22Rv1 (cell line): ENCODE measurements at regions not wholly inside any gene's neighbourhood (a gene's known extent, or its start where the extent isn't known, plus 50 kb on each side); places are given as distances from the start of the nearest gene placed in this dataset.

Experiments
- H3K27ac ChIP-seq: fragments of 450-650 bp; 2 replicates; pipeline ENCODE4 v1.5.1; 2017
- ZFX ChIP-seq: fragments of 450-650 bp; IDR thresholded peaks from 2 replicates; pipeline ENCODE4 v1.6.1; 2017; ENCODE audit warnings: antibody characterized with exemption, borderline replicate concordance
- TF ChIP-seq, protein P1 (sequence below): fragments of 450-650 bp; IDR thresholded peaks from 2 replicates; pipeline ENCODE4 v1.5.1; 2017; ENCODE audit warnings: mild to moderate bottlenecking

DNA sequence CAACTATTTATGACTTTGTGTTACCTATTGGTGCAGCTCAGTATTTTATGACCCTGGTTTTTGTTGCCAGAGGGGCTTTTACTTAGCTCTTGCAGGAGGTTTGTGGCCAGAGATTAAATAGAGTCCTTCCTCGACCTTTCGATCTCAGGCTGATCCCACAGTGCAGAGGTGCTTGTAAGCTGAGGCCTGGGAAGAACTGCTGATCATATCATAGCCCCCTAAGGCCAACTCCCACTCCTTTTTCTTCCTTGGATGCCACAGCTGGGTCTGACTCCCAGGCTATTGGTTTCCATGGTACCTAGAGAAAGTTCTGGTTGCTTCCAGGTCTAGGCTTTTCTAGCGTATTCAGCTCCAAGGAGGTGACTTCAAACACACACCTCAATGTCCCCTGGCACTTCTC, 324.9 kb downstream of the FOXO1 start:
- no peak overlapping the region for H3K27ac ChIP-seq
- no peak for TF ChIP-seq ZFX
- TF ChIP-seq, protein P1, sequence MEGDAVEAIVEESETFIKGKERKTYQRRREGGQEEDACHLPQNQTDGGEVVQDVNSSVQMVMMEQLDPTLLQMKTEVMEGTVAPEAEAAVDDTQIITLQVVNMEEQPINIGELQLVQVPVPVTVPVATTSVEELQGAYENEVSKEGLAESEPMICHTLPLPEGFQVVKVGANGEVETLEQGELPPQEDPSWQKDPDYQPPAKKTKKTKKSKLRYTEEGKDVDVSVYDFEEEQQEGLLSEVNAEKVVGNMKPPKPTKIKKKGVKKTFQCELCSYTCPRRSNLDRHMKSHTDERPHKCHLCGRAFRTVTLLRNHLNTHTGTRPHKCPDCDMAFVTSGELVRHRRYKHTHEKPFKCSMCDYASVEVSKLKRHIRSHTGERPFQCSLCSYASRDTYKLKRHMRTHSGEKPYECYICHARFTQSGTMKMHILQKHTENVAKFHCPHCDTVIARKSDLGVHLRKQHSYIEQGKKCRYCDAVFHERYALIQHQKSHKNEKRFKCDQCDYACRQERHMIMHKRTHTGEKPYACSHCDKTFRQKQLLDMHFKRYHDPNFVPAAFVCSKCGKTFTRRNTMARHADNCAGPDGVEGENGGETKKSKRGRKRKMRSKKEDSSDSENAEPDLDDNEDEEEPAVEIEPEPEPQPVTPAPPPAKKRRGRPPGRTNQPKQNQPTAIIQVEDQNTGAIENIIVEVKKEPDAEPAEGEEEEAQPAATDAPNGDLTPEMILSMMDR: no peak

DNA sequence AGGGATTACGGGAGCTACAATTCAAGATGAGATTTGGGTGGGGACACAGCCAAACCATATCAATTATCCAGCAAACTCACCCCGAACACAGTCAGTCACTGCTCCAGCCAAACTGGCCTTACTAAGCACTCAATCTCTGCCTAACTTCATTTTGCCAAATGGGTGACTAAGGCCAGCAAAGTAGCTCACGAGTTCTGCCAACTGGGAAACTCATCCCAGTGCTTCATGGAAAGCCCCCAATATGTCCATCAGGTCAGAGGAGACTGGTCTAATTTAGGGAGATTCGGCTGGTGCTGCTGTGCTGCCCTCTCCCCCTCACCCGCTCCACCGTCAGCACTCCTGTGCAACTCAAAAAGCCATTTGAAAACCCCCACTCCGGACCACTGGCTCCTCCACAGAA, 324.0 kb downstream of the FOXO1 start:
- H3K27ac ChIP-seq: no peak overlapping the region
- TF ChIP-seq ZFX: no peak
- TF ChIP-seq, protein P1: no peak

DNA sequence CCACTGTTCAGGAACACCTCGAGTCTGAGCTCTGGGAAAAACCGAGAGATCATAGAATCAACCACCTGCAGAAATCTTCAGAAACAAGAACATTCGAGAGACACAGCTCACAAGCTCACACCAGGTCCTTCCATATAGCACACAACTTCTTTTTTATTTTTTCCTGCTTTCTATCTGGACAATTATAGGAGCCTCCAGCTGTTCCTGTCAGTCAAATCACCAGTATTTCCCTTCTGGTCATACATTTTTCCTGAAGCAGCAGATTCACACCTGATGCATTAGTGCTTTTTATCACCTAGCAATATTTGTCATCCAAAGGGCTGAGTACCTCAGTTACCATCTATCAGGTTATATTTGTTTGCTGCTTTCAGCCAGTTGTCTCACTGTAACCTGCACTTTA, 323.5 kb downstream of the FOXO1 start:
- no peak overlapping the region for H3K27ac ChIP-seq

GRCh38 chr13:40343550-40344269, 322.7 kb downstream of the FOXO1 start:
- no peak overlapping the region for H3K27ac ChIP-seq
- TF ChIP-seq ZFX: no peak
- TF ChIP-seq, protein P1: no peak

More for the DNA sequence above, 323.5 kb downstream of the FOXO1 start:
- TF ChIP-seq, protein P1: no peak
- TF ChIP-seq ZFX: no peak

- no peak overlapping the region for H3K27ac ChIP-seq
- no peak for TF ChIP-seq ZFX
- TF ChIP-seq, protein P1: no peak
Measured at GRCh38 chr13:40344270-40345148, 321.9 kb downstream of the FOXO1 start.

- TF ChIP-seq, protein P1: no peak
- no peak for TF ChIP-seq ZFX
- H3K27ac ChIP-seq: no peak overlapping the region
Measured at GRCh38 chr13:40345149-40345514, 321.3 kb downstream of the FOXO1 start.

- H3K27ac ChIP-seq: no peak overlapping the region
- TF ChIP-seq, protein P1: no peak
- no peak for TF ChIP-seq ZFX
Measured at GRCh38 chr13:40345654-40346372, 320.6 kb downstream of the FOXO1 start.
